ENCODE measurements at regions not wholly inside any gene's neighbourhood (a gene's known extent, or its start where the extent isn't known, plus 50 kb on each side); places are given as distances from the start of the nearest gene placed in this dataset.

DNA sequence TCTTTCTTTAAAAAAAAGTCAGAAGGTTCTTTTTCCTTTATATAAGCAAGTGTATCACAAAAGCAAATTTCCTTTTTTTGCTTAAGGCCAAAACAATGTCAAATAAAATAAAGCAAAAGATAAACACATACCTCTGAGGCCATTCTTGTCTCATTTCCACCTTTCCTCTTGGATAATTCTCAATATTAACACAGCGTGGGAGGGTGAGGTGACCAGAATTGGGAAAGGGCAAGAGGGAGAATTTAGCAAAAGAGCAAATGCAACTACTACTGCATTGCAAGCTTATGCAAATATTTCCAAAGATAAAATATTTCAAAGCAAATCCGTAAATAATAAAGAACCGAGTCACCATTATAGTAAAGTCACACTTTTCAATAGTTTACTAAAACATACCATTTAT is 153.4 kb upstream of the PSMD7 start (continued):
- TF ChIP-seq, protein P1, sequence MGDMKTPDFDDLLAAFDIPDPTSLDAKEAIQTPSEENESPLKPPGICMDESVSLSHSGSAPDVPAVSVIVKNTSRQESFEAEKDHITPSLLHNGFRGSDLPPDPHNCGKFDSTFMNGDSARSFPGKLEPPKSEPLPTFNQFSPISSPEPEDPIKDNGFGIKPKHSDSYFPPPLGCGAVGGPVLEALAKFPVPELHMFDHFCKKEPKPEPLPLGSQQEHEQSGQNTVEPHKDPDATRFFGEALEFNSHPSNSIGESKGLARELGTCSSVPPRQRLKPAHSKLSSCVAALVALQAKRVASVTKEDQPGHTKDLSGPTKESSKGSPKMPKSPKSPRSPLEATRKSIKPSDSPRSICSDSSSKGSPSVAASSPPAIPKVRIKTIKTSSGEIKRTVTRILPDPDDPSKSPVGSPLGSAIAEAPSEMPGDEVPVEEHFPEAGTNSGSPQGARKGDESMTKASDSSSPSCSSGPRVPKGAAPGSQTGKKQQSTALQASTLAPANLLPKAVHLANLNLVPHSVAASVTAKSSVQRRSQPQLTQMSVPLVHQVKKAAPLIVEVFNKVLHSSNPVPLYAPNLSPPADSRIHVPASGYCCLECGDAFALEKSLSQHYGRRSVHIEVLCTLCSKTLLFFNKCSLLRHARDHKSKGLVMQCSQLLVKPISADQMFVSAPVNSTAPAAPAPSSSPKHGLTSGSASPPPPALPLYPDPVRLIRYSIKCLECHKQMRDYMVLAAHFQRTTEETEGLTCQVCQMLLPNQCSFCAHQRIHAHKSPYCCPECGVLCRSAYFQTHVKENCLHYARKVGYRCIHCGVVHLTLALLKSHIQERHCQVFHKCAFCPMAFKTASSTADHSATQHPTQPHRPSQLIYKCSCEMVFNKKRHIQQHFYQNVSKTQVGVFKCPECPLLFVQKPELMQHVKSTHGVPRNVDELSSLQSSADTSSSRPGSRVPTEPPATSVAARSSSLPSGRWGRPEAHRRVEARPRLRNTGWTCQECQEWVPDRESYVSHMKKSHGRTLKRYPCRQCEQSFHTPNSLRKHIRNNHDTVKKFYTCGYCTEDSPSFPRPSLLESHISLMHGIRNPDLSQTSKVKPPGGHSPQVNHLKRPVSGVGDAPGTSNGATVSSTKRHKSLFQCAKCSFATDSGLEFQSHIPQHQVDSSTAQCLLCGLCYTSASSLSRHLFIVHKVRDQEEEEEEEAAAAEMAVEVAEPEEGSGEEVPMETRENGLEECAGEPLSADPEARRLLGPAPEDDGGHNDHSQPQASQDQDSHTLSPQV (IDR thresholded peaks at IDR 0.05): no peak
- TF ChIP-seq ATF7 (IDR thresholded peaks at IDR 0.05; ENCODE audit: low read depth) (no peak), RBBP5 (conservative IDR thresholded peaks at IDR 0.05) (no peak), JUNB (IDR thresholded peaks at IDR 0.05) (no peak), NR2C2 (IDR thresholded peaks at IDR 0.05; ENCODE audit: borderline replicate concordance, control insufficient read depth, insufficient read length, low read depth) (no peak), DPF2 (IDR thresholded peaks at IDR 0.05) (no peak), FOXK2 (IDR thresholded peaks at IDR 0.05) (no peak), MXI1 (IDR thresholded peaks at IDR 0.05; ENCODE audit: low read depth, low read length) (no peak), MYC (IDR thresholded peaks at IDR 0.05; ENCODE audit: insufficient read depth, insufficient read length, insufficient replicate concordance, low read length, severe bottlenecking) (no peak)
- TF ChIP-seq, protein P2, sequence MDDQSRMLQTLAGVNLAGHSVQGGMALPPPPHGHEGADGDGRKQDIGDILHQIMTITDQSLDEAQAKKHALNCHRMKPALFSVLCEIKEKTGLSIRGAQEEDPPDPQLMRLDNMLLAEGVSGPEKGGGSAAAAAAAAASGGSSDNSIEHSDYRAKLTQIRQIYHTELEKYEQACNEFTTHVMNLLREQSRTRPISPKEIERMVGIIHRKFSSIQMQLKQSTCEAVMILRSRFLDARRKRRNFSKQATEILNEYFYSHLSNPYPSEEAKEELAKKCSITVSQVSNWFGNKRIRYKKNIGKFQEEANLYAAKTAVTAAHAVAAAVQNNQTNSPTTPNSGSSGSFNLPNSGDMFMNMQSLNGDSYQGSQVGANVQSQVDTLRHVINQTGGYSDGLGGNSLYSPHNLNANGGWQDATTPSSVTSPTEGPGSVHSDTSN (IDR thresholded peaks at IDR 0.05; ENCODE audit: insufficient replicate concordance, low read depth, low read length): no peak
- TF ChIP-seq, protein P3, sequence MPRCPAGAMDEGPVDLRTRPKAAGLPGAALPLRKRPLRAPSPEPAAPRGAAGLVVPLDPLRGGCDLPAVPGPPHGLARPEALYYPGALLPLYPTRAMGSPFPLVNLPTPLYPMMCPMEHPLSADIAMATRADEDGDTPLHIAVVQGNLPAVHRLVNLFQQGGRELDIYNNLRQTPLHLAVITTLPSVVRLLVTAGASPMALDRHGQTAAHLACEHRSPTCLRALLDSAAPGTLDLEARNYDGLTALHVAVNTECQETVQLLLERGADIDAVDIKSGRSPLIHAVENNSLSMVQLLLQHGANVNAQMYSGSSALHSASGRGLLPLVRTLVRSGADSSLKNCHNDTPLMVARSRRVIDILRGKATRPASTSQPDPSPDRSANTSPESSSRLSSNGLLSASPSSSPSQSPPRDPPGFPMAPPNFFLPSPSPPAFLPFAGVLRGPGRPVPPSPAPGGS (IDR thresholded peaks at IDR 0.05; ENCODE audit: borderline replicate concordance, insufficient read depth, low read depth, low read length, poor library complexity, severe bottlenecking): no peak
